ENCODE measurements at regions not wholly inside any gene's neighbourhood (a gene's known extent, or its start where the extent isn't known, plus 50 kb on each side); places are given as distances from the start of the nearest gene placed in this dataset.

- no peaks in the 10 kb centered on the region for H3K27me3 ChIP-seq (replicated peaks; ENCODE audit: insufficient read depth, low read length)
- no peaks in the 10 kb centered on the region for H3F3A ChIP-seq (ENCODE audit: insufficient read depth, low read length)
- no peaks in the 10 kb centered on the region for H3K9me3 ChIP-seq (replicated peaks; ENCODE audit: insufficient read depth, low read length)
- H3K36me3 ChIP-seq (replicated peaks; ENCODE audit: insufficient read depth, low read length), result no peaks in the 10 kb centered on the region
- H3K79me2 ChIP-seq (ENCODE audit: low read length), result no peaks in the 10 kb centered on the region
- no peak overlapping the region for H2AFZ ChIP-seq (ENCODE audit: low read length)
- TF ChIP-seq EZH2 (optimal IDR thresholded peaks at IDR 0.05; ENCODE audit: low read depth, low read length) (no peak), EZH2phosphoT487 (IDR thresholded peaks at IDR 0.05; ENCODE audit: low read length) (no peak), CTCF (IDR thresholded peaks at IDR 0.05; ENCODE audit: low read length) (no peak)
- H3K9ac ChIP-seq (ENCODE audit: low read length), result no peak overlapping the region
- no peak for DNase-seq
- no peaks in the 10 kb centered on the region for H3K9me2 ChIP-seq (replicated peaks; ENCODE audit: insufficient read depth, low read length)
- no peaks in the 10 kb centered on the region for H4K20me1 ChIP-seq (ENCODE audit: insufficient read depth, low read length)
- no peaks in the 10 kb centered on the region for H3K4me1 ChIP-seq (ENCODE audit: low read length)
- no peak overlapping the region for H3K4me3 ChIP-seq (ENCODE audit: low read length)
- H3K4me2 ChIP-seq (ENCODE audit: low read depth, low read length), result no peak overlapping the region
- H3K27ac ChIP-seq (ENCODE audit: low read length), result no peak overlapping the region
Observed at GRCh38 chrX:96407072-96407471, 277.6 kb upstream of the DIAPH2 start.

GRCh38 chrX:96407501-96407900, 277.1 kb upstream of the DIAPH2 start:
- Histone ChIP-seq H3K9me3 (replicated peaks; ENCODE audit: insufficient read depth, low read length) (no peaks in the 10 kb centered on the region), H3K27me3 (replicated peaks; ENCODE audit: insufficient read depth, low read length) (no peaks in the 10 kb centered on the region), H2AFZ (ENCODE audit: low read length) (no peak overlapping the region), H3K36me3 (replicated peaks; ENCODE audit: insufficient read depth, low read length) (no peaks in the 10 kb centered on the region), H3F3A (ENCODE audit: insufficient read depth, low read length) (no peaks in the 10 kb centered on the region), H3K27ac (ENCODE audit: low read length) (no peak overlapping the region), H4K20me1 (ENCODE audit: insufficient read depth, low read length) (no peaks in the 10 kb centered on the region), H3K4me3 (ENCODE audit: low read length) (no peak overlapping the region), H3K79me2 (ENCODE audit: low read length) (no peaks in the 10 kb centered on the region), H3K4me1 (ENCODE audit: low read length) (no peaks in the 10 kb centered on the region), H3K4me2 (ENCODE audit: low read depth, low read length) (no peak overlapping the region), H3K9me2 (replicated peaks; ENCODE audit: insufficient read depth, low read length) (no peaks in the 10 kb centered on the region), H3K9ac (ENCODE audit: low read length) (no peak overlapping the region)
- TF ChIP-seq EZH2phosphoT487 (IDR thresholded peaks at IDR 0.05; ENCODE audit: low read length) (no peak), CTCF (IDR thresholded peaks at IDR 0.05; ENCODE audit: low read length) (no peak)
- DNase-seq, result no peak

GRCh38 chrX:96407981-96408380, 276.7 kb upstream of the DIAPH2 start:
- Histone ChIP-seq H3K9ac (ENCODE audit: low read length) (no peak overlapping the region), H3K9me3 (replicated peaks; ENCODE audit: insufficient read depth, low read length) (no peaks in the 10 kb centered on the region), H4K20me1 (ENCODE audit: insufficient read depth, low read length) (no peaks in the 10 kb centered on the region), H3F3A (ENCODE audit: insufficient read depth, low read length) (no peaks in the 10 kb centered on the region), H3K36me3 (replicated peaks; ENCODE audit: insufficient read depth, low read length) (no peaks in the 10 kb centered on the region), H3K79me2 (ENCODE audit: low read length) (no peaks in the 10 kb centered on the region), H3K27ac (ENCODE audit: low read length) (no peak overlapping the region), H3K9me2 (replicated peaks; ENCODE audit: insufficient read depth, low read length) (no peaks in the 10 kb centered on the region), H3K27me3 (replicated peaks; ENCODE audit: insufficient read depth, low read length) (no peaks in the 10 kb centered on the region), H3K4me3 (ENCODE audit: low read length) (no peak overlapping the region), H2AFZ (ENCODE audit: low read length) (no peak overlapping the region), H3K4me1 (ENCODE audit: low read length) (no peaks in the 10 kb centered on the region), H3K4me2 (ENCODE audit: low read depth, low read length) (no peak overlapping the region)
- no peak for TF ChIP-seq EZH2 (optimal IDR thresholded peaks at IDR 0.05; ENCODE audit: low read depth, low read length)
- no peak for TF ChIP-seq CTCF (IDR thresholded peaks at IDR 0.05; ENCODE audit: low read length)
- no peak for TF ChIP-seq EZH2phosphoT487 (IDR thresholded peaks at IDR 0.05; ENCODE audit: low read length)
- no peak for DNase-seq

Data from MM.1S (cell line).